ENCODE measurements at regions not wholly inside any gene's neighbourhood (a gene's known extent, or its start where the extent isn't known, plus 50 kb on each side); places are given as distances from the start of the nearest gene placed in this dataset.

DNA sequence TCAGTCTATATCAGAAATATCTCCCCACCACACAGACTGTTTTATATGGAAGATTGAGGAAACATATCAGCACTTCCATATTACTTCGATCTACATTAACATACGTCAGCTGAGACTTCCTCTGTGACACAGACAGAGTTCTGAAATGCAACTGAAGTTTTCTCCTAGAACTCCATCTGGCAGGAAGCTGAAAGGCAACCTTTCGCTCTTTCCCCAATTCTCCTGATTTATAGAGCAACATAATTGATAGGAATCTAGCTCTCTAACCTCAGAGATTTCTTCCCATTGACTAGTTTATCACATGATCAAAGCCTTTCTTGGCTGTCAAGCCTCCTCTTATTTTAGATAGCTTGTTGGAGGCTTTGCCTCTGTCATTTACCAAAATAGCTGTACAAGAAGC is 806.7 kb upstream of the CHAC2 start:
- TF ChIP-seq, protein P1, sequence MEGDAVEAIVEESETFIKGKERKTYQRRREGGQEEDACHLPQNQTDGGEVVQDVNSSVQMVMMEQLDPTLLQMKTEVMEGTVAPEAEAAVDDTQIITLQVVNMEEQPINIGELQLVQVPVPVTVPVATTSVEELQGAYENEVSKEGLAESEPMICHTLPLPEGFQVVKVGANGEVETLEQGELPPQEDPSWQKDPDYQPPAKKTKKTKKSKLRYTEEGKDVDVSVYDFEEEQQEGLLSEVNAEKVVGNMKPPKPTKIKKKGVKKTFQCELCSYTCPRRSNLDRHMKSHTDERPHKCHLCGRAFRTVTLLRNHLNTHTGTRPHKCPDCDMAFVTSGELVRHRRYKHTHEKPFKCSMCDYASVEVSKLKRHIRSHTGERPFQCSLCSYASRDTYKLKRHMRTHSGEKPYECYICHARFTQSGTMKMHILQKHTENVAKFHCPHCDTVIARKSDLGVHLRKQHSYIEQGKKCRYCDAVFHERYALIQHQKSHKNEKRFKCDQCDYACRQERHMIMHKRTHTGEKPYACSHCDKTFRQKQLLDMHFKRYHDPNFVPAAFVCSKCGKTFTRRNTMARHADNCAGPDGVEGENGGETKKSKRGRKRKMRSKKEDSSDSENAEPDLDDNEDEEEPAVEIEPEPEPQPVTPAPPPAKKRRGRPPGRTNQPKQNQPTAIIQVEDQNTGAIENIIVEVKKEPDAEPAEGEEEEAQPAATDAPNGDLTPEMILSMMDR (IDR thresholded peaks at IDR 0.05; ENCODE audit: unreplicated experiment) = no peak
- H3K4me3 Mint-ChIP-seq (ENCODE audit: low read depth) = no peak overlapping the region
- no peaks in the 10 kb centered on the region for H3K27me3 Mint-ChIP-seq
- H3K4me1 Mint-ChIP-seq (ENCODE audit: low read depth) = no peaks in the 10 kb centered on the region
- peaks cover 3% of the 10 kb centered on the region for H3K9me3 Mint-ChIP-seq (ENCODE audit: low read depth)
- no peak for DNase-seq (ENCODE audit: low spot score, unreplicated experiment)
- H3K36me3 Mint-ChIP-seq (ENCODE audit: insufficient read depth) = no peaks in the 10 kb centered on the region
- H3K27ac Mint-ChIP-seq = no peak overlapping the region

DNA sequence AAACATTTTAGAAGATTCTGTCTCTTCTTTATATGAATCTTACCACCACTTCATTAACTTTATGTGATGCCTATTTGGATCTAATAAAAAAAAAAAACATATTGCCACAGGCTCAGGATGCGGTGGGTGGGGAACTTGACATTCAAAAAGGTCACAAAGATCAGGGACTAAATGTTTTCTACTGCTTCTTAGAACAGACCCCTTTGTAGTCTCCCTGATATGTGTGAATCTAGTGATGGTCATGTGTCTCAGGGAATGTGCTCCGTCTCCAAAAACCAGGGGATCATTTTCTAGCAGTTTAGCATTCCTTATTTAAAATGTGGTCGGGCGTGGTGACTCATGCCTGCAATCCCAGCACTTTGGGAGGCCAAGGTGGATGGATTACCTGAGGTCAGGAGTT is 807.8 kb upstream of the CHAC2 start:
- no peak for DNase-seq (ENCODE audit: low spot score, unreplicated experiment)
- Mint-ChIP-seq H3K27me3 (no peaks in the 10 kb centered on the region), H3K27ac (no peak overlapping the region), H3K36me3 (ENCODE audit: insufficient read depth) (no peaks in the 10 kb centered on the region), H3K4me1 (ENCODE audit: low read depth) (no peaks in the 10 kb centered on the region), H3K4me3 (ENCODE audit: low read depth) (no peak overlapping the region), H3K9me3 (ENCODE audit: low read depth) (peaks cover 3% of the 10 kb centered on the region)
- TF ChIP-seq, protein P1 (IDR thresholded peaks at IDR 0.05; ENCODE audit: unreplicated experiment) = no peak

DNA sequence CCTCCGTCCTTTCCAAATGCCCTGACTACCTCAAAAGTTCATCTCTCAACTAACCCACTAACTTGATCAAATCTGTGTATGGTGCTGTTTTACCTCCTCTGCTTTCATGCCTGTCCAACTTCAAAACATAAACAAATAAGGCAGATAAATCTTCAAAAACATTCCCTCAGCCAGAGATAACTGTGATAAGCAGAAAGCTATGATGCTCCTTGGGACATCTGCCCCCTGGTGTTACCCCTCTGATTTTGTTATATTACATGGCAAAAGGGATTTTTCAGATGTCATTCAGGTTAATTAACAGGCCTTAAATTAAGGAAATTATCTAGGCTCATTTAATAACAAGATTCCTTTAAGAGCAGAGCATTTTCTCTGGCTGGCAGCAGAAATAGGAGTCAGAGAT is 810.8 kb upstream of the CHAC2 start:
- Mint-ChIP-seq H3K4me1 (ENCODE audit: low read depth) (peaks cover 2% of the 10 kb centered on the region), H3K36me3 (ENCODE audit: insufficient read depth) (no peaks in the 10 kb centered on the region), H3K27me3 (no peaks in the 10 kb centered on the region), H3K9me3 (ENCODE audit: low read depth) (no peaks in the 10 kb centered on the region), H3K27ac (no peak overlapping the region), H3K4me3 (ENCODE audit: low read depth) (no peak overlapping the region)
- no peak for DNase-seq (ENCODE audit: low spot score, unreplicated experiment)
- TF ChIP-seq, protein P1 (IDR thresholded peaks at IDR 0.05; ENCODE audit: unreplicated experiment) = no peak

DNA sequence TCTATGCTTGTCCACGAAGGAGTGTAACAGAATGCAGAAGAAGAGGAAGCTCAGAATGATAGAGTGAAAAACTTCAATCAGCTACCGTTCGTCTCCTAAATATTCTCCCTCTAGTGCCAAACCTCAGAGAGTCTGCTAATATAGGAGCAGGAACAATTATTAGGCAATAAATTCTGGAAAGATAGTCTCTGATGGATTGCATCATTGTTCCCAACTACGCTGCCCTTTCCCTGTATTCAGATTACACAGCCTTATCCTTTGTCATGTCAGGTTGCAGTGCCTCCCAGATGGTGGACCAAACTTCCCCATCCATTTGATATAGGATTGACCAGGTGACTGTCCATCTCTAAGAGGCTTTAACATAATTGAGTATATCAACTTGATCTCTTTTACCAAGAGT is 811.5 kb upstream of the CHAC2 start:
- no peak for DNase-seq (ENCODE audit: low spot score, unreplicated experiment)
- TF ChIP-seq, protein P1 (IDR thresholded peaks at IDR 0.05; ENCODE audit: unreplicated experiment) = no peak
- Mint-ChIP-seq H3K4me3 (ENCODE audit: low read depth) (no peak overlapping the region), H3K4me1 (ENCODE audit: low read depth) (peaks cover 2% of the 10 kb centered on the region), H3K36me3 (ENCODE audit: insufficient read depth) (no peaks in the 10 kb centered on the region), H3K9me3 (ENCODE audit: low read depth) (no peaks in the 10 kb centered on the region), H3K27ac (no peak overlapping the region), H3K27me3 (no peaks in the 10 kb centered on the region)

DNA sequence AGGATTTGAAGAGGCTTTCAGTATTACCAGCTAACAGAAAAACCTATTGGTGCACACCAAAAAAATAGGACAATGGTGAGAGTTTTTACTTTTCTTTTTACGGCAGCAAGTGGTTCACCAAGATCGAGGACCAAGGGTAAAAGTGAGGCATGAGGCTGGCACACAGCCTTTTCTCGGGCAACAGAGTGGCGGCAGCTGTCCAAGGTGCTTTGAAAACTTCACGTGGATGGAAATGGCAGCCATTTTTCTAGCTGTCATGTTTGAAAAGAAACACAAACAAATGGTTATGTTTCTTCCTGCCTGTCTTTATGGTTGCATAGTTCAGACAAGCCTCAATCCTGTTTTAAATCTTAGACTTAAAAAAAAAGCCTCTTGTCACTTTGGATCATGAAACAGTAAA is 812.5 kb upstream of the CHAC2 start:
- Mint-ChIP-seq H3K4me1 (ENCODE audit: low read depth) (peaks cover 3% of the 10 kb centered on the region), H3K36me3 (ENCODE audit: insufficient read depth) (no peaks in the 10 kb centered on the region), H3K4me3 (ENCODE audit: low read depth) (no peak overlapping the region), H3K27me3 (no peaks in the 10 kb centered on the region), H3K9me3 (ENCODE audit: low read depth) (peaks cover 8% of the 10 kb centered on the region), H3K27ac (no peak overlapping the region)
- no peak for DNase-seq (ENCODE audit: low spot score, unreplicated experiment)
- TF ChIP-seq, protein P1 (IDR thresholded peaks at IDR 0.05; ENCODE audit: unreplicated experiment) = no peak

All from progenitor cell of endocrine pancreas (in vitro differentiated cells).